ENCODE measurements at regions not wholly inside any gene's neighbourhood (a gene's known extent, or its start where the extent isn't known, plus 50 kb on each side); places are given as distances from the start of the nearest gene placed in this dataset.

DNA sequence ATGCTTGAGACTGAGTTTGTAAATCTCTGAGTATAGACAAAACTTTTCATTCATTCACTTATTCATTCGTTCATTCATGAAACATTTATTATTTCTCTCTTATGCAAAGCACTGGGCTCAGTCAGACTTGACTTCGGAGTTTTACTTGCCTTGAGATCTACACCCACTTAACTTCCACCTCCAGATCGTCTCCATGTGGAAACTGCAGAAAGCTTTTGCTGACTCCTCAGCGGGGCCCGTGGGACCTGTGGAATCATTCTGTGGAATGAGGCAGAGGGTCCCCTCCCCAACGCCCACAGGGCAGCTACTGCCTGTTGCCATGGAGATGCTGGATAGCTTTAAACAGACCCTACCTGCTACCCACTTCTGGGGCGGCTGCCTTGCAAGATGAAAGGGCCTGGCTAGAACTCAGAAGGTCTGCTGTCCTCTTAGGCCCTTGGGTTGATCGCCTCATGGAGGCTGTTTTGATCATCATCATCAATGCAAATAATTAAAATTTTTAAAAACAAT lies 66.4 kb upstream of the KCNG1 start:
- TF ChIP-seq, protein P1, sequence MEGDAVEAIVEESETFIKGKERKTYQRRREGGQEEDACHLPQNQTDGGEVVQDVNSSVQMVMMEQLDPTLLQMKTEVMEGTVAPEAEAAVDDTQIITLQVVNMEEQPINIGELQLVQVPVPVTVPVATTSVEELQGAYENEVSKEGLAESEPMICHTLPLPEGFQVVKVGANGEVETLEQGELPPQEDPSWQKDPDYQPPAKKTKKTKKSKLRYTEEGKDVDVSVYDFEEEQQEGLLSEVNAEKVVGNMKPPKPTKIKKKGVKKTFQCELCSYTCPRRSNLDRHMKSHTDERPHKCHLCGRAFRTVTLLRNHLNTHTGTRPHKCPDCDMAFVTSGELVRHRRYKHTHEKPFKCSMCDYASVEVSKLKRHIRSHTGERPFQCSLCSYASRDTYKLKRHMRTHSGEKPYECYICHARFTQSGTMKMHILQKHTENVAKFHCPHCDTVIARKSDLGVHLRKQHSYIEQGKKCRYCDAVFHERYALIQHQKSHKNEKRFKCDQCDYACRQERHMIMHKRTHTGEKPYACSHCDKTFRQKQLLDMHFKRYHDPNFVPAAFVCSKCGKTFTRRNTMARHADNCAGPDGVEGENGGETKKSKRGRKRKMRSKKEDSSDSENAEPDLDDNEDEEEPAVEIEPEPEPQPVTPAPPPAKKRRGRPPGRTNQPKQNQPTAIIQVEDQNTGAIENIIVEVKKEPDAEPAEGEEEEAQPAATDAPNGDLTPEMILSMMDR (conservative IDR thresholded peaks at IDR 0.05), result no peak
- TF ChIP-seq ZFX (IDR thresholded peaks at IDR 0.05), result no peak

Measured in C4-2B (cell line).